ENCODE measurements at regions not wholly inside any gene's neighbourhood (a gene's known extent, or its start where the extent isn't known, plus 50 kb on each side); places are given as distances from the start of the nearest gene placed in this dataset.
"Not testable (repeated sequence)": the region's sequence is repeated elsewhere in the genome, so short reads cannot be mapped to it uniquely, and the experiment has no call there.

- no peak for FAIRE-seq
- DNase-seq (ENCODE audit: insufficient read length, low spot score) = no peak
These were observed 129.2 kb downstream of the TBX18 start for GRCh38 chr6:84635081-84635761.

GRCh38 chr6:84633771-84634170, 130.6 kb downstream of the TBX18 start:
- TF ChIP-seq CTCF (IDR thresholded peaks at IDR 0.05; ENCODE audit: insufficient read depth, missing control alignments) = no peak
- no peak for DNase-seq (ENCODE audit: insufficient read length, low spot score)
- no peak for FAIRE-seq

More at GRCh38 chr6:84635081-84635761, 129.2 kb downstream of the TBX18 start:
- no peak for TF ChIP-seq CTCF (IDR thresholded peaks at IDR 0.05; ENCODE audit: insufficient read depth, missing control alignments)

- DNase-seq (ENCODE audit: insufficient read length, low spot score); FAIRE-seq: not testable (repeated sequence)
These were observed 137.9 kb downstream of the TBX18 start for GRCh38 chr6:84626527-84626926.

GRCh38 chr6:84625506-84625905, 138.9 kb downstream of the TBX18 start:
- FAIRE-seq (no peak), DNase-seq (ENCODE audit: insufficient read length, low spot score) (no peak)
- no peak for TF ChIP-seq CTCF (IDR thresholded peaks at IDR 0.05; ENCODE audit: insufficient read depth, missing control alignments)

- DNase-seq (ENCODE audit: insufficient read length, low spot score) (no peak), FAIRE-seq (no peak)
- TF ChIP-seq CTCF (IDR thresholded peaks at IDR 0.05; ENCODE audit: insufficient read depth, missing control alignments) = no peak
These were observed 140.3 kb downstream of the TBX18 start for GRCh38 chr6:84623956-84624680.

- TF ChIP-seq CTCF (IDR thresholded peaks at IDR 0.05; ENCODE audit: insufficient read depth, missing control alignments) = no peak
- DNase-seq (ENCODE audit: insufficient read length, low spot score) (no peak), FAIRE-seq (no peak)
These were observed 145.6 kb downstream of the TBX18 start for GRCh38 chr6:84618836-84619235.

- no peak for TF ChIP-seq CTCF (IDR thresholded peaks at IDR 0.05; ENCODE audit: insufficient read depth, missing control alignments)
- DNase-seq (ENCODE audit: insufficient read length, low spot score) (no peak), FAIRE-seq (no peak)
These were observed 146.2 kb downstream of the TBX18 start for GRCh38 chr6:84618046-84618752.
